CD4-positive, alpha-beta T cell treated with Interferon alpha-2 for 1 hour (primary cell): ENCODE measurements at regions not wholly inside any gene's neighbourhood (a gene's known extent, or its start where the extent isn't known, plus 50 kb on each side); places are given as distances from the start of the nearest gene placed in this dataset.
"Not testable (repeated sequence)": the region's sequence is repeated elsewhere in the genome, so short reads cannot be mapped to it uniquely, and the experiment has no call there.

Source experiments
- DNase-seq, 2 donors: peaks; one replicate each; pipeline ENCODE4 v3.0.0-alpha.2; 2020 to 2022

DNA sequence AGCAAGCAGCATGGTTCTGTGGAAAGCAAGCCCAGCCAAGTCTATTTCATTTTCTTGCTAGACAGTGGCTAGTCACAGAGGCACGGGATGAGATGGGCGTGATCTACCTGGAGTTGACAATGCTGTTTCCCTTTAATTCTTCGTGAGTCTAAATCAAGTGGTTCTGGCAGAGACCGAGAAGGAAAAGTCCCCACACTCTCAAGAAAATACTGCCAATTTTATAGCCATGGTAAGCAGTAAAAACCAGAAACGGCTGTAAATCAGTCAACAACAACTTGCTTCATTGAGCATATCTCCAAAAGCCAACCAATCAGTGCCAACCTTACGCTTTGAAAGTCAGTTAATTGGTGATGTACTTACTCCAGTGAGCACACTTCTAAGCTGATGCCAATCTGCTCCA, 223.4 kb downstream of the SEC23IP start:
- no peak for DNase-seq

DNA sequence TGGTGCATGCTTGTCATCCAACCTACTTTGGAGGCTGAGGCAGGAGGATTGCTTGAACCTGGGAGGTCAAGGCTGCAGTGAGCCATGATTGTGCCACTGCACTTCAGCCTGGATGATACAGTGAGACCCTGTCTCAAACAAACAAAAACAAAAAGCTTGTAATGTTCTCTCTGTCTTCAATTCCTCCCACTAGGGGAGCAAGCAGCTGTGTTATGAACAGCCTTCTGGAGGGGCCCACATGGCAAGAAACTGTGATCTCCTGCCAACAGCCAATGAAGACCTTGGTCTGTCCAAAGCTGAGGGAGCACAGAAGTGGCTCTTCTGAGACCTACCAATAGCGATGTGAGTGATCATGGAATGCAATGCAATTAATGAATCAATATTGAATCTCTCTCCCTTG, 229.2 kb downstream of the SEC23IP start:
- no peak for DNase-seq

GRCh38 chr10:120131183-120131582, 238.7 kb downstream of the SEC23IP start:
- DNase-seq, result no peak

DNA sequence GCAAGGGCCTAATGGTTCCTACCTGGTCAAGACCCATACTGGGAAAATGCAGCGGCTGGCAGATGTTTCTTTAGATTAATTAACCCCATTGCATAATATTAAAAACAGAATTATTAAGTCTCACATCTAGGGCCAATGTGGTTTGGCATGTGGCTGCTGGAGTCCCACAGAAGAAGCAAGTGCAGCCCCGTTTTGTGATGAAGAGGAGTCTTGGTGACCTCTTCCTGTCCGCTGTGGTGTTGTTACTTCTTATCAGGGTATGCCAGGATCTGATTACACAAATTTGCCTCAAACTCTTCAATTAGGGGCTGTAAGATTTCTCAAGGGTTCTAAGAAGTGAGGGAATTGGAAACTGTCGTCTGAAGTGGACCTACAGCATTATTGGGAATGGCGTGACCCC, 240.3 kb downstream of the SEC23IP start:
- DNase-seq, result no peak

GRCh38 chr10:120138689-120139088, 246.2 kb downstream of the SEC23IP start:
- DNase-seq, result no peak

GRCh38 chr10:120145107-120145506, 252.6 kb downstream of the SEC23IP start:
- DNase-seq, result no peak

- DNase-seq, result no peak
Measured at GRCh38 chr10:120156614-120157274, 264.2 kb downstream of the SEC23IP start.

- no peak for DNase-seq
Measured at GRCh38 chr10:120161111-120161510, 268.6 kb downstream of the SEC23IP start.

DNA sequence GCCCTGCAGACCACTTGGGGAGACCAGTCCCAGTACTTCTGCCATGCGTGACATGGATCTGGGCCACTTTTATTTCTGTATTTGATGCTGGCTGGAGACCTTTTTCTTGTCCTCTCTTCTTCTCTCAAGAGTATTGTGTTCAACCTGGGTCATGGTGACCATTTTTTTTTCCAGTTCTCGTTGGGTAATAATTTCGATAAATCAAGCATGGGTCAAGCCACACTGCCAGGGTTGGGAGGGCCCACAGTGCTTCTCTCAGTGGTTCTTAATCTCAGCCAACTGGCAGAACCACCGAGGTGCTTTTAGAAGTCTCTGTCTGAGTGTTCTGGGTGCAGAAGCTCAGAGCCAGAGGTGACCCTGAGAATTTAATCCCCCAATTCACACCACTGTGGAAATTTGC, 269.9 kb downstream of the SEC23IP start:
- DNase-seq, result no peak

DNA sequence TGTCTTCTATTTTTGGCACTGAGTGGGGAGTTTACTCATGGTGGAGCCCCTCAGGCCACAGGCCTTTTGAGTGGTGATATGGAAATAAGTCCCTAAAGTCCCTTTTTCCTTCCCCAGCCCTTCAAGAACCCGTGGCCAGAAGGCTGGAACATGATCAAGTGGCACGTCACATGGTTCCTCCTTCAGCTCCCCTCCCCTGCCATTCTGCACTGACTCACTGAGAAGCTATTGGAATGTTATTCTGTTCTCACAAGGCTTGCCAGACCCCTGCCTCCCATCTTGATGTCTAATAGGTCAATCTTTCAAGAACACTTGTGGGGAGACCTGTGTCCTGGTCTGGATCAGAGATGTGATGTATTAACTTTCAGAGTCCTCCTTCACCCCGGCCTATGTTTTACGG, 279.8 kb downstream of the SEC23IP start:
- DNase-seq, result no peak

GRCh38 chr10:120174491-120174890, 282.0 kb downstream of the SEC23IP start:
- DNase-seq, result no peak

- DNase-seq, result no peak
Measured at GRCh38 chr10:120177330-120177729, 279.7 kb upstream of the PLPP4 start.

DNA sequence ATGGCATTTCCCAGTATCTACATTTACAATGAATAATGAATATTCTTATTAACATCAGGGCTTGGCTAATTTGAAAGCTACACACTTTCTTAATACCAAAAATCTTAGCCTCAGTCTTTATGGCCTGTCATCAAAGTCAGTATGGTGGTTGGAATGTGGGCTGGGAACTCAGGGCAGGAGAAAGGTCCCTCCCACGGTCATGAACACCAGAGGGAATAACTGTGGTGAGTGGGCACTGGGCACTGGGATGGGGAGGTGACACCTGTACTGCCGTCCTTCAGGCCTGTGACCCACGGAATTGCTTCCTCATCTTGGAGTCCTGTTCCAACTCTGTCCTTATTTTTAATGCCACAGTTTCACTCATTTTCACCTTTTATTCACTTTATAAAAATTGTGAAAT, 276.9 kb upstream of the PLPP4 start:
- no peak for DNase-seq

GRCh38 chr10:120181154-120181553, 275.9 kb upstream of the PLPP4 start:
- DNase-seq, result no peak

DNA sequence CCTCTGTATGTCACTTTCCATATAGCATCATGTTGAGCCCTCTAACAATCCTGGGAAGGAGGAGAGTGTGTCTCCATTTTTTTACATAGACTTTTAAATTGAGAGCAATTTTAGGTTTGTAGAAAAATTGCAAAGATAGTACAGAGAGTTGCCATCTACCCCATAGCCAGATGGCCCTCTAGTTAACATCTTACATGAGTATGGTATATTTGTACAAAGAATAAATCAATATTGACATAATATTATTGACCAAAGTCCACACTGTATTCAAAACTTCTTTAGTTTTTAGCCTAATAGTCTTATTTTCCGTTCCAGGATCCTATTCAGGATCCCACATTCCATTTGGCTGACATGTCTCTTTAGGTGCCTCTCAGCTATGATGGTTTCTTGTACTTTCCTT, 274.6 kb upstream of the PLPP4 start:
- DNase-seq, result no peak

- DNase-seq, result no peak
Measured at GRCh38 chr10:120183546-120183945, 273.5 kb upstream of the PLPP4 start.

DNA sequence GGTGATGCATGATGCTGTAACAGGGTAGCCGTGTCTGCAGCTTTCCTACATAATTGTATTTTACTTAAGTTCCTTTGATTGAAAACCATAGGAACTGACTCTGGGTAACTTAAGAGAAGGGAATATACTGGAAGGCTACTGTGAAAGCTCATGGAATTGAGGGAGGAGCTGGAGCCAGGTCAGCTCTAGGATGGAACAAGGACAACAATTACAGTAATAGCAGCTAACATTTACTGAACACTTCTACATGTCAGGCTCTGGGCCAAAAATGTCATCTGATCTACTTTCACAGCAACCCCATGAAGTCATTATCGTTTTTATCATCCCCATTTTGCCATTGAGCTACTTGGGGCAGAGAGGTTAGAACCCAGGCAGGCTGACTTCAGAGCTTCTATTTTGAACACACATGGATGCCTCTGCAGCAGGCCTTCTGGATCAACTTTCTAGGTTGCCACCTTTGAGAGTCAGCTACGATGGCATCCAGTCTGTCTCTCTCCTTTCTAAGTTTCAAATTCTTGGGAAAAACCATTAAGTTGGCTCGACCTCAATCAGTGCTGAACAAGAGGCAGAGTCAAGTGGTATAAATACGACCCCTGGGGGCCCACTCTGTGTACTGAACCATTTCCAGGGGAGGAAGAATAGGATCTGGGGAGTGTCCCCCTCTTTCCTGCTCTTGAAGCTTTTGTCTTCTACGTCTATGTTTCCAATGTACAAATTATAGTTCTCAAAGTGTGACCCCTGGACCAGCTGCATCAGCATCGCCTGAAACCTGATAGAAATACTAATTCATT, 272.3 kb upstream of the PLPP4 start:
- DNase-seq, result no peak

GRCh38 chr10:120186506-120186905, 270.5 kb upstream of the PLPP4 start:
- DNase-seq, result no peak

DNA sequence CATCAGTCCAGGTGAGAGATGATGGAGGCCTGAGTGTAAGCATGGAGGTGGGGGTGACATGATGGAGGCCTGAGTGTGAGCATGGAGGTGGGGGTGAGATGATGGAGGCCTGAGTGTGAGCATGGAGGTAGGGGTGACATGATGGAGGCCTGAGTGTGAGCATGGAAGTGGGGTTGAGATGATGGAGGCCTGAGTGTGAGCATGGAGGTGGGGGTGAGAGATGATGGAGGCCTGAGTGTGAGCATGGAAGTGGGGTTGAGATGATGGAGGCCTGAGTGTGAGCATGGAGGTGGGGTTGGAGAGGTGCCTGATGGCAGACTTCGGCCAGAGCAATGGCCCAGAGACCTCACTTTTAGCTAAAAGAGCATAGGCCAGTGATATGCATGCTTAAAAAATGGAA, 269.9 kb upstream of the PLPP4 start:
- DNase-seq, result not testable (repeated sequence)

GRCh38 chr10:120188950-120189349, 268.1 kb upstream of the PLPP4 start:
- DNase-seq, result no peak

GRCh38 chr10:120195984-120196712, 260.9 kb upstream of the PLPP4 start:
- DNase-seq, result no peak

- DNase-seq, result no peak
Measured at GRCh38 chr10:120204877-120205276, 252.2 kb upstream of the PLPP4 start.

GRCh38 chr10:120205368-120206018, 251.5 kb upstream of the PLPP4 start:
- no peak for DNase-seq
